K562 (cell line): ENCODE measurements at regions not wholly inside any gene's neighbourhood (a gene's known extent, or its start where the extent isn't known, plus 50 kb on each side); places are given as distances from the start of the nearest gene placed in this dataset.

Experiments used
- CTCFL ChIP-seq: IDR thresholded peaks from 2 replicates; pipeline ENCODE4 v1.6.1; 2011; ENCODE audit warnings: borderline replicate concordance, low read depth, mild to moderate bottlenecking, moderate library complexity, low read length; ENCODE audit not compliant: insufficient read depth, poor library complexity, severe bottlenecking
- ESRRB ChIP-seq: fragments of 250-450 bp; sonication (Bioruptor Pico); IDR thresholded peaks from 2 replicates; pipeline ENCODE4 v1.5.0; 2020; ENCODE audit warnings: mild to moderate bottlenecking, moderate library complexity, borderline replicate concordance
- THRA ChIP-seq: fragments of 450-650 bp; IDR thresholded peaks from 2 replicates; pipeline ENCODE4 v1.6.1; 2017; ENCODE audit warnings: mild to moderate bottlenecking, moderate library complexity
- U2AF2 ChIP-seq: fragments of 200-400 bp; formaldehyde crosslinking; optimal IDR thresholded peaks from 2 replicates; pipeline ENCODE3; 2017; ENCODE audit warnings: low read depth, mild to moderate bottlenecking, low read length
- ZNF449 ChIP-seq: fragments of 250-450 bp; sonication (Bioruptor Pico); IDR thresholded peaks from 2 replicates; pipeline ENCODE4 v1.8.0; 2022; ENCODE audit warnings: moderate library complexity, mild to moderate bottlenecking, inconsistent platforms

GRCh38 chr15:69980341-69981059, 117.2 kb downstream of the TLE3 start (continued):
- TF ChIP-seq THRA, result no peak
- no peak for TF ChIP-seq U2AF2
- TF ChIP-seq ZNF449, result no peak
- no peak for TF ChIP-seq CTCFL
- TF ChIP-seq ESRRB (CRISPR knock-in tag), result no peak
